Thyroid gland (tissue), 4 donors: ENCODE measurements at regions not wholly inside any gene's neighbourhood (a gene's known extent, or its start where the extent isn't known, plus 50 kb on each side); places are given as distances from the start of the nearest gene placed in this dataset.

ENCODE experiments used
- DNase-seq, 2 donors: peaks; one replicate each; pipeline ENCODE4 v3.0.0-alpha.2; 2019
- H3K27ac ChIP-seq, 3 donors: fragments of 200-600 bp; sonication (generic); 1 replicate in 2 of 3; 2 replicates in 1 of 3; pipeline ENCODE4 v1.5.1; 2016 to 2019; ENCODE audit warnings: mild to moderate bottlenecking in 1 of 3, moderate library complexity in 1 of 3
- H3K27me3 ChIP-seq: fragments of 200-600 bp; sonication (generic); one replicate; pipeline ENCODE4 v1.5.1; 2019
- H3K36me3 ChIP-seq, 2 donors: fragments of 200-600 bp; sonication (generic); one replicate each; pipeline ENCODE4 v1.5.1; 2016 to 2019
- H3K4me1 ChIP-seq, 2 donors: fragments of 200-600 bp; sonication (generic); one replicate each; pipeline ENCODE4 v1.5.1; 2017 to 2019
- H3K4me3 ChIP-seq, 3 donors: fragments of 200-600 bp; sonication (generic); replicated peaks in 1 of 3; 1 replicate in 2 of 3; 2 replicates in 1 of 3; pipeline ENCODE4 v1.5.1; 2016; ENCODE audit warnings: mild to moderate bottlenecking in 1 of 3
- H3K9me3 ChIP-seq: fragments of 200-600 bp; sonication (generic); one replicate; pipeline ENCODE4 v1.5.1; 2017
- CTCF ChIP-seq, 6 experiments: fragments of 200-600 bp in 3 of 6; fragments of 450-650 bp in 3 of 6; sonication (generic) in 3 of 6; IDR thresholded peaks; one replicate each; pipeline ENCODE4 v1.5.1; 2016 to 2019; ENCODE audit warnings: antibody characterized with exemption in 6 of 6, mild to moderate bottlenecking in 2 of 6, inconsistent platforms in 1 of 6, moderate library complexity in 1 of 6
- POLR2A ChIP-seq, 2 donors: fragments of 450-650 bp; IDR thresholded peaks; one replicate each; pipeline ENCODE4 v1.6.1; 2017; ENCODE audit warnings: antibody characterized with exemption in 2 of 2, mild to moderate bottlenecking in 2 of 2, moderate library complexity in 1 of 2
- WGBS, 2 donors: methylation state at CpG; one replicate each; pipeline ENCODE4 v1.1.5; 2017; 5-methylcytosine and 5-hydroxymethylcytosine counted together
- intact Hi-C: fragments of 100-400 bp; cut with DNase I; formaldehyde crosslinking; loops from one replicate; pipeline ENCODE4 v1.15.1; 2023

- no peaks in the 10 kb centered on the region for H3K9me3 ChIP-seq
- no peak overlapping the region for H3K27ac ChIP-seq
- intact Hi-C loops = no loop called here
- H3K36me3 ChIP-seq = no peaks in the 10 kb centered on the region
- no peak overlapping the region for H3K4me3 ChIP-seq
- TF ChIP-seq CTCF (IDR thresholded peaks at IDR 0.05) (no peak), POLR2A (IDR thresholded peaks at IDR 0.05) (no peak)
- no peak for DNase-seq
- 86% methylated on average over 1 of the region's 1 CpG for WGBS, 2 donors
- H3K27me3 ChIP-seq = no peaks in the 10 kb centered on the region
- H3K4me1 ChIP-seq = no peaks in the 10 kb centered on the region
Observed at GRCh38 chr11:103648670-103649400, 387.6 kb upstream of the DDI1 start.

GRCh38 chr11:103649401-103649895, 387.0 kb upstream of the DDI1 start:
- no peak overlapping the region for H3K4me3 ChIP-seq
- no peak for TF ChIP-seq POLR2A (IDR thresholded peaks at IDR 0.05)
- TF ChIP-seq CTCF (IDR thresholded peaks at IDR 0.05) = no peak
- no peak overlapping the region for H3K27ac ChIP-seq
- no peaks in the 10 kb centered on the region for H3K4me1 ChIP-seq
- H3K36me3 ChIP-seq = no peaks in the 10 kb centered on the region
- DNase-seq = no peak
- WGBS, 2 donors = 93 to 96% methylated on average over 3 of the region's 3 CpGs
- intact Hi-C loops = no loop called here
- no peaks in the 10 kb centered on the region for H3K9me3 ChIP-seq
- no peaks in the 10 kb centered on the region for H3K27me3 ChIP-seq

- no peak overlapping the region for H3K4me3 ChIP-seq
- 89 to 96% methylated on average over 1 of the region's 1 CpG for WGBS, 2 donors
- no peaks in the 10 kb centered on the region for H3K36me3 ChIP-seq
- intact Hi-C loops = no loop called here
- TF ChIP-seq CTCF (IDR thresholded peaks at IDR 0.05) (no peak), POLR2A (IDR thresholded peaks at IDR 0.05) (no peak)
- H3K27me3 ChIP-seq = no peaks in the 10 kb centered on the region
- DNase-seq = no peak
- no peak overlapping the region for H3K27ac ChIP-seq
- H3K9me3 ChIP-seq = no peaks in the 10 kb centered on the region
- H3K4me1 ChIP-seq = no peaks in the 10 kb centered on the region
Observed at GRCh38 chr11:103650330-103650729, 386.1 kb upstream of the DDI1 start.

GRCh38 chr11:103651341-103651998, 385.0 kb upstream of the DDI1 start:
- Histone ChIP-seq H3K4me1 (no peaks in the 10 kb centered on the region), H3K36me3 (no peaks in the 10 kb centered on the region), H3K27ac (no peak overlapping the region), H3K27me3 (no peaks in the 10 kb centered on the region), H3K4me3 (no peak overlapping the region), H3K9me3 (no peaks in the 10 kb centered on the region)
- DNase-seq = no peak
- intact Hi-C loops = no loop called here
- 95% methylated on average over 5 of the region's 5 CpGs for WGBS, 2 donors
- TF ChIP-seq CTCF (IDR thresholded peaks at IDR 0.05) (no peak), POLR2A (IDR thresholded peaks at IDR 0.05) (no peak)

GRCh38 chr11:103652013-103652412, 384.4 kb upstream of the DDI1 start:
- intact Hi-C loops = no loop called here
- no peak for DNase-seq
- Histone ChIP-seq H3K4me3 (no peak overlapping the region), H3K27ac (no peak overlapping the region), H3K9me3 (no peaks in the 10 kb centered on the region), H3K36me3 (no peaks in the 10 kb centered on the region), H3K4me1 (no peaks in the 10 kb centered on the region), H3K27me3 (no peaks in the 10 kb centered on the region)
- 82 to 83% methylated on average over 1 of the region's 1 CpG for WGBS, 2 donors
- TF ChIP-seq CTCF (IDR thresholded peaks at IDR 0.05) (no peak), POLR2A (IDR thresholded peaks at IDR 0.05) (no peak)
